ENCODE measurements at regions not wholly inside any gene's neighbourhood (a gene's known extent, or its start where the extent isn't known, plus 50 kb on each side); places are given as distances from the start of the nearest gene placed in this dataset.

DNA sequence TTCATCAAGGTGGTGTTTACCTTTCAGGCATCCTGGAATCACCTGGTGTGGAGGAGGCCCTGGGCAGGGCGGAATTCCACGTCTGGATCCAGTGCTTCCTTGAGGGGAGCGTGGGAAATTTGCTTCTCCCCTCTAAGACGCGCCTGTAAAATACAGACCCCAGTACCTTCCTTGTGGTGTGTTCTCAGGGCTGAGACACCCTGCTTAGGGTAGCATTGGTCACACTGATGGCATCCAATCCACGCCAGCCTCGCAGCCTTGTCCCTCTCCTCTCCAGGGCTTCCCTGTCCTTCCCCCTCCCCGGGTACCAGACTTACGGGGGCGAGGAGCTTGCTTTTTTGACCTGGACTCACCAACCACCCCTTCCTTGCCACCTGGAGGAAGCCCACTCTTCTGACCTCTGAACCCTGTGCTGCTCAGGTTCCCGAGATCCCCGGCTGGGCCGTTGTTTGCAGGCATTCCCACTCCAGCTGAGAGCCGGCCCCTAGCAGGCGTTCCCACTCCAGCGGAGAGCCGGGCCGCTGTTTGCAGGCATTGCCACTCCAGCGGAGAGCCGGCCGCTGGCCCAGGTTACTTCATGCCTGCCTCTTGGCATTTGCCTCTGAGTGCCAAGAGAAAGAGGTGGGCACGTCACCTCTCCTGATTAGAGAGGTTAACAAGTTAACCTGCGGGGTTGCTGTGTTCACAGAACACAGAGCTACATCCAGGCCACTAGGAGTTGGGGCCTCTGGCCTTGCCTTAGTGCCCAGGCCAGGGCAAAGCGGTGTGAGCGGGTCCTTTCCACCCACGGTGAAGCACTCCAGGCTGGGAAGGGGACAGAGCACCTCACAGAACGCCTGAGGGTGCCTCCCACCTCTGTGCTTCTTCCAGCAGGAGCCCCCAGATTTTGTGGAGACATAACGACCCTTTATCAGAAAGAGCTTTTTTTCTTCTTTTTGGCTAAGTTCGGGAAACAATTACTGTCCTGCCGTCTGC lies 254.0 kb upstream of the PPP2R2D start:
- DNase-seq (ENCODE audit: low read depth in 1 of 2, low spot score in 1 of 2) (no peak), FAIRE-seq (no peak), ATAC-seq (no peak)
- H3K4me1 ChIP-seq: no peaks in the 10 kb centered on the region
- no peaks in the 10 kb centered on the region for H3K9me3 ChIP-seq
- WGBS (ENCODE audit: missing lambda C conversion rate): 52% methylated on average over 24 of the region's 30 CpGs
- TF ChIP-seq, protein P1, sequence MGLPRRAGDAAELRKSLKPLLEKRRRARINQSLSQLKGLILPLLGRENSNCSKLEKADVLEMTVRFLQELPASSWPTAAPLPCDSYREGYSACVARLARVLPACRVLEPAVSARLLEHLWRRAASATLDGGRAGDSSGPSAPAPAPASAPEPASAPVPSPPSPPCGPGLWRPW (IDR thresholded peaks at IDR 0.05): no peak
- TF ChIP-seq FOSL2 (IDR thresholded peaks at IDR 0.05) (no peak), FOSL2 (CRISPR knock-in tag; IDR thresholded peaks at IDR 0.05) (no peak), BCL3 (IDR thresholded peaks at IDR 0.05) (no peak), RCOR1 (IDR thresholded peaks at IDR 0.05; ENCODE audit: low read depth, low read length) (no peak)
- H3K4me3 ChIP-seq: no peak overlapping the region
- ChIA-PET CTCF (interaction anchor here (0.8 kb wide), 1 partner anchor 10 kb away, joined by 3 read pairs; no protein-coding TSS in a partner anchor), POLR2A (no interaction called here)
- H3K27ac ChIP-seq: no peak overlapping the region
- no peak overlapping the region for H3K4me2 ChIP-seq

- ATAC-seq: no peak
- Histone ChIP-seq H3K4me2 (no peak overlapping the region), H3K9me3 (no peaks in the 10 kb centered on the region), H3K4me1 (no peaks in the 10 kb centered on the region), H3K4me3 (no peak overlapping the region), H3K27ac (no peak overlapping the region)
- no peak for DNase-seq (ENCODE audit: low read depth in 1 of 2, low spot score in 1 of 2)
- 31% methylated on average over 11 of the region's 11 CpGs for WGBS (ENCODE audit: missing lambda C conversion rate)
- ChIA-PET POLR2A (no interaction called here), CTCF (interaction anchor here (0.8 kb wide), 1 partner anchor 9 kb away, joined by 3 read pairs; no protein-coding TSS in a partner anchor)
- TF ChIP-seq ESRRA (IDR thresholded peaks at IDR 0.05; ENCODE audit: borderline replicate concordance, low read length): no peak
- no peak for TF ChIP-seq TP53 (CRISPR knock-in tag; IDR thresholded peaks at IDR 0.05)
- no peak for TF ChIP-seq HDAC2 (IDR thresholded peaks at IDR 0.05)
- no peak for TF ChIP-seq NPAS2 (CRISPR knock-in tag; IDR thresholded peaks at IDR 0.05; ENCODE audit: borderline replicate concordance)
- no peak for TF ChIP-seq USF2 (IDR thresholded peaks at IDR 0.05)
- TF ChIP-seq, protein P2, sequence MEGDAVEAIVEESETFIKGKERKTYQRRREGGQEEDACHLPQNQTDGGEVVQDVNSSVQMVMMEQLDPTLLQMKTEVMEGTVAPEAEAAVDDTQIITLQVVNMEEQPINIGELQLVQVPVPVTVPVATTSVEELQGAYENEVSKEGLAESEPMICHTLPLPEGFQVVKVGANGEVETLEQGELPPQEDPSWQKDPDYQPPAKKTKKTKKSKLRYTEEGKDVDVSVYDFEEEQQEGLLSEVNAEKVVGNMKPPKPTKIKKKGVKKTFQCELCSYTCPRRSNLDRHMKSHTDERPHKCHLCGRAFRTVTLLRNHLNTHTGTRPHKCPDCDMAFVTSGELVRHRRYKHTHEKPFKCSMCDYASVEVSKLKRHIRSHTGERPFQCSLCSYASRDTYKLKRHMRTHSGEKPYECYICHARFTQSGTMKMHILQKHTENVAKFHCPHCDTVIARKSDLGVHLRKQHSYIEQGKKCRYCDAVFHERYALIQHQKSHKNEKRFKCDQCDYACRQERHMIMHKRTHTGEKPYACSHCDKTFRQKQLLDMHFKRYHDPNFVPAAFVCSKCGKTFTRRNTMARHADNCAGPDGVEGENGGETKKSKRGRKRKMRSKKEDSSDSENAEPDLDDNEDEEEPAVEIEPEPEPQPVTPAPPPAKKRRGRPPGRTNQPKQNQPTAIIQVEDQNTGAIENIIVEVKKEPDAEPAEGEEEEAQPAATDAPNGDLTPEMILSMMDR (IDR thresholded peaks at IDR 0.05): no peak
- TF ChIP-seq CHD2 (IDR thresholded peaks at IDR 0.05; ENCODE audit: low read length, partially characterized antibody): no peak
- no peak for TF ChIP-seq HOXA7 (CRISPR knock-in tag; IDR thresholded peaks at IDR 0.05)
- TF ChIP-seq CEBPB (IDR thresholded peaks at IDR 0.05): no peak
- TF ChIP-seq NFE2L2 (conservative IDR thresholded peaks at IDR 0.05; ENCODE audit: low read length): no peak
- TF ChIP-seq, protein P3, sequence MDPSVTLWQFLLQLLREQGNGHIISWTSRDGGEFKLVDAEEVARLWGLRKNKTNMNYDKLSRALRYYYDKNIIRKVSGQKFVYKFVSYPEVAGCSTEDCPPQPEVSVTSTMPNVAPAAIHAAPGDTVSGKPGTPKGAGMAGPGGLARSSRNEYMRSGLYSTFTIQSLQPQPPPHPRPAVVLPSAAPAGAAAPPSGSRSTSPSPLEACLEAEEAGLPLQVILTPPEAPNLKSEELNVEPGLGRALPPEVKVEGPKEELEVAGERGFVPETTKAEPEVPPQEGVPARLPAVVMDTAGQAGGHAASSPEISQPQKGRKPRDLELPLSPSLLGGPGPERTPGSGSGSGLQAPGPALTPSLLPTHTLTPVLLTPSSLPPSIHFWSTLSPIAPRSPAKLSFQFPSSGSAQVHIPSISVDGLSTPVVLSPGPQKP (IDR thresholded peaks at IDR 0.05; ENCODE audit: low read depth, low read length): no peak
- TF ChIP-seq POLR2A (IDR thresholded peaks at IDR 0.05; ENCODE audit: low read length): no peak
- TF ChIP-seq SMC3 (IDR thresholded peaks at IDR 0.05): no peak
- no peak for TF ChIP-seq RCOR1 (IDR thresholded peaks at IDR 0.05; ENCODE audit: low read depth, low read length)
- TF ChIP-seq BHLHE40 (IDR thresholded peaks at IDR 0.05; ENCODE audit: low read depth, low read length): no peak
- TF ChIP-seq EHF (CRISPR knock-in tag; IDR thresholded peaks at IDR 0.05): no peak
- no peak for TF ChIP-seq RFX5 (IDR thresholded peaks at IDR 0.05)
- TF ChIP-seq ZC3H11A (IDR thresholded peaks at IDR 0.05): no peak
- FAIRE-seq: no peak
These were observed 253.0 kb upstream of the PPP2R2D start for GRCh38 chr10:131647789-131648188.
